GM23338 (cell line): ENCODE measurements at regions not wholly inside any gene's neighbourhood (a gene's known extent, or its start where the extent isn't known, plus 50 kb on each side); places are given as distances from the start of the nearest gene placed in this dataset.

Experiments
- ATAC-seq: fragments of 200-7000 bp; cut with Tn5 transposase; 3 replicates; pipeline ENCODE4 v1.9.1; 2020
- DNase-seq: peaks from one replicate; pipeline ENCODE4 v3.0.0-alpha.2; 2015; ENCODE audit warnings: low spot score
- H2AFZ ChIP-seq: fragments of 200-600 bp; sonication (generic); 2 replicates; pipeline ENCODE4 v1.8.0; 2016; ENCODE audit warnings: antibody characterized with exemption, mild to moderate bottlenecking, moderate library complexity
- H3F3A ChIP-seq: fragments of 200-600 bp; sonication (generic); replicated peaks from 2 replicates; pipeline ENCODE4 v1.8.0; 2017; ENCODE audit warnings: antibody characterized with exemption, mixed run types, low read depth
- H3K27ac ChIP-seq: fragments of 200-600 bp; sonication (generic); 2 replicates; pipeline ENCODE4 v1.6.1; 2016; ENCODE audit warnings: low read depth
- H3K27me3 ChIP-seq: fragments of 200-600 bp; sonication (generic); 2 replicates; pipeline ENCODE4 v1.8.0; 2016; ENCODE audit warnings: mild to moderate bottlenecking, mixed run types, moderate library complexity; ENCODE audit not compliant: insufficient read depth
- H3K36me3 ChIP-seq: fragments of 200-600 bp; sonication (generic); 2 replicates; pipeline ENCODE4 v1.8.0; 2016; ENCODE audit warnings: mild to moderate bottlenecking; ENCODE audit not compliant: insufficient read depth
- H3K4me1 ChIP-seq: fragments of 200-600 bp; sonication (generic); 2 replicates; pipeline ENCODE4 v1.8.0; 2016; ENCODE audit warnings: mild to moderate bottlenecking, moderate library complexity; ENCODE audit not compliant: insufficient read depth
- H3K4me2 ChIP-seq: fragments of 200-600 bp; sonication (generic); 2 replicates; pipeline ENCODE4 v1.7.1; 2017; ENCODE audit warnings: mixed run types
- H3K4me3 ChIP-seq: fragments of 200-600 bp; sonication (generic); 2 replicates; pipeline ENCODE4 v1.6.1; 2016; ENCODE audit warnings: mixed run types
- H3K79me2 ChIP-seq: fragments of 200-600 bp; sonication (generic); replicated peaks from 2 replicates; pipeline ENCODE4 v1.8.0; 2017; ENCODE audit warnings: mild to moderate bottlenecking; ENCODE audit not compliant: insufficient read depth
- H3K9me2 ChIP-seq: fragments of 200-600 bp; sonication (generic); 2 replicates; pipeline ENCODE4 v1.8.0; 2017; ENCODE audit not compliant: insufficient read depth
- H4K20me1 ChIP-seq: fragments of 200-600 bp; sonication (generic); replicated peaks from 2 replicates; pipeline ENCODE4 v1.8.0; 2017; ENCODE audit warnings: mild to moderate bottlenecking; ENCODE audit not compliant: insufficient read depth
- H3K27ac Mint-ChIP-seq: 2 replicates; pipeline ENCODE4 v1.8.0; 2020; ENCODE audit warnings: inconsistent platforms, mild to moderate bottlenecking, moderate library complexity, mixed read lengths
- H3K27me3 Mint-ChIP-seq: 3 replicates; pipeline ENCODE4 v1.8.0; 2022; ENCODE audit warnings: low read depth, mild to moderate bottlenecking, moderate library complexity, mixed read lengths, inconsistent platforms; ENCODE audit not compliant: insufficient read depth, poor library complexity
- H3K36me3 Mint-ChIP-seq: 3 replicates; pipeline ENCODE4 v1.8.0; 2021; ENCODE audit warnings: low read depth, mild to moderate bottlenecking, inconsistent platforms, moderate library complexity, mixed read lengths
- H3K4me1 Mint-ChIP-seq: 3 replicates; pipeline ENCODE4 v1.8.0; 2020; ENCODE audit warnings: mild to moderate bottlenecking, inconsistent platforms, mixed read lengths
- H3K4me3 Mint-ChIP-seq: 3 replicates; pipeline ENCODE4 v1.8.0; 2021; ENCODE audit warnings: moderate library complexity, mild to moderate bottlenecking, inconsistent platforms, mixed read lengths
- H3K9me3 Mint-ChIP-seq: 3 replicates; pipeline ENCODE4 v1.8.0; 2020; ENCODE audit warnings: moderate library complexity, mild to moderate bottlenecking, inconsistent platforms, mixed read lengths
- CREB1 ChIP-seq: fragments of 250-450 bp; sonication (Bioruptor Pico); IDR thresholded peaks from 2 replicates; pipeline ENCODE4 v1.5.0; 2020; ENCODE audit warnings: low read depth, mild to moderate bottlenecking, moderate library complexity
- CTCF ChIP-seq, 2 experiments: fragments of 200-600 bp in 1 of 2; sonication (generic) in 1 of 2; conservative IDR thresholded peaks; 2 replicates each; pipeline versions ENCODE4 v1.5.1 to v1.6.1; 2016 to 2017; ENCODE audit warnings: antibody characterized with exemption in 2 of 2, low read depth in 2 of 2, mild to moderate bottlenecking in 2 of 2, moderate library complexity in 1 of 2
- ETS1 ChIP-seq: IDR thresholded peaks from 2 replicates; pipeline ENCODE4 v1.6.1; 2016; ENCODE audit warnings: antibody characterized with exemption
- EZH2 ChIP-seq: fragments of 200-600 bp; sonication (generic); IDR thresholded peaks from one replicate; pipeline ENCODE4 v1.8.0; 2017; ENCODE audit warnings: antibody characterized with exemption, mild to moderate bottlenecking, low read depth; ENCODE audit not compliant: unreplicated experiment
- EZH2phosphoT487 ChIP-seq: fragments of 200-600 bp; sonication (generic); IDR thresholded peaks from one replicate; pipeline ENCODE4 v1.8.1; 2018; ENCODE audit warnings: antibody characterized with exemption; ENCODE audit not compliant: unreplicated experiment
- JUNB ChIP-seq: IDR thresholded peaks from one replicate; pipeline ENCODE4 v1.6.1; 2016; ENCODE audit warnings: antibody characterized with exemption; ENCODE audit not compliant: unreplicated experiment
- NANOG ChIP-seq: IDR thresholded peaks from 2 replicates; pipeline ENCODE4 v1.6.1; 2016; ENCODE audit warnings: antibody characterized with exemption, borderline replicate concordance
- POLR2AphosphoS5 ChIP-seq: IDR thresholded peaks from 2 replicates; pipeline ENCODE4 v1.6.1; 2016; ENCODE audit warnings: antibody characterized with exemption, low read depth
- REST ChIP-seq: IDR thresholded peaks from one replicate; pipeline ENCODE4 v1.6.1; 2018; ENCODE audit warnings: antibody characterized with exemption; ENCODE audit not compliant: unreplicated experiment
- STAT1 ChIP-seq: IDR thresholded peaks from one replicate; pipeline ENCODE4 v1.6.1; 2016; ENCODE audit warnings: antibody characterized with exemption; ENCODE audit not compliant: unreplicated experiment
- ZNF114 ChIP-seq: fragments of 250-450 bp; sonication (Bioruptor Pico); IDR thresholded peaks from 2 replicates; pipeline ENCODE4 v1.5.0; 2020; ENCODE audit warnings: mild to moderate bottlenecking, moderate library complexity
- ZNF331 ChIP-seq: fragments of 250-450 bp; sonication (Bioruptor Pico); IDR thresholded peaks from 2 replicates; pipeline ENCODE4 v1.5.0; 2020; ENCODE audit warnings: low read depth, mild to moderate bottlenecking, moderate library complexity
- ZNF462 ChIP-seq: fragments of 250-450 bp; sonication (Bioruptor Pico); IDR thresholded peaks from 2 replicates; pipeline ENCODE4 v1.5.0; 2020; ENCODE audit warnings: mild to moderate bottlenecking, moderate library complexity

- H3K27ac Mint-ChIP-seq: no peak overlapping the region
- no peak overlapping the region for H3K27ac ChIP-seq
- H3F3A ChIP-seq: no peaks in the 10 kb centered on the region
- H3K36me3 ChIP-seq: no peaks in the 10 kb centered on the region
- DNase-seq (no peak), ATAC-seq (no peak)
- no peak overlapping the region for H3K4me3 ChIP-seq
- H2AFZ ChIP-seq: no peak overlapping the region
- no peaks in the 10 kb centered on the region for H3K4me1 ChIP-seq
- H3K27me3 Mint-ChIP-seq: peaks cover 1% of the 10 kb centered on the region
- H3K27me3 ChIP-seq: no peaks in the 10 kb centered on the region
- TF ChIP-seq STAT1: no peak
- TF ChIP-seq EZH2phosphoT487: no peak
- TF ChIP-seq CTCF (conservative IDR thresholded peaks at IDR 0.05; ENCODE audit: low read depth in 2 of 2): no peak
- TF ChIP-seq ZNF114 (CRISPR knock-in tag): no peak
- no peak for TF ChIP-seq NANOG
- no peak for TF ChIP-seq POLR2AphosphoS5
- TF ChIP-seq ZNF331 (CRISPR knock-in tag): no peak
- no peak for TF ChIP-seq ETS1
- TF ChIP-seq REST: no peak
- TF ChIP-seq JUNB: no peak
- TF ChIP-seq EZH2: no peak
- no peak for TF ChIP-seq CREB1 (CRISPR knock-in tag)
- TF ChIP-seq ZNF462: no peak
- H3K9me3 Mint-ChIP-seq: no peaks in the 10 kb centered on the region; the same call in 2 of the 3 replicates
- H3K4me1 Mint-ChIP-seq: peaks cover 6% of the 10 kb centered on the region; the same call in 2 of the 3 replicates
- no peaks in the 10 kb centered on the region for H3K36me3 Mint-ChIP-seq
- H3K9me2 ChIP-seq: no peaks in the 10 kb centered on the region
- no peak overlapping the region for H3K4me2 ChIP-seq
- no peaks in the 10 kb centered on the region for H4K20me1 ChIP-seq
- H3K79me2 ChIP-seq: no peaks in the 10 kb centered on the region
- no peak overlapping the region for H3K4me3 Mint-ChIP-seq
Observed at GRCh38 chr10:55330486-55330885, 529.5 kb upstream of the PCDH15 start.
